Urinary bladder (tissue), 4 donors: ENCODE measurements at regions not wholly inside any gene's neighbourhood (a gene's known extent, or its start where the extent isn't known, plus 50 kb on each side); places are given as distances from the start of the nearest gene placed in this dataset. TPM values are rescaled to one million over a fixed set of nuclear protein-coding genes. Genes with fewer than 3 reads are reported as not detected.

Source experiments
- DNase-seq: peaks from one replicate; pipeline ENCODE4 v3.0.0-alpha.2; 2015; ENCODE audit errors: extremely low spot score
- H3K27ac ChIP-seq: one replicate; pipeline ENCODE4 v1.5.1; 2013; ENCODE audit warnings: low read depth, mild to moderate bottlenecking, moderate library complexity
- H3K36me3 ChIP-seq: one replicate; pipeline ENCODE4 v1.6.1; 2013; ENCODE audit warnings: mild to moderate bottlenecking, moderate library complexity; ENCODE audit not compliant: insufficient read depth
- H3K4me1 ChIP-seq: one replicate; pipeline ENCODE4 v1.6.1; 2013; ENCODE audit warnings: mild to moderate bottlenecking, moderate library complexity; ENCODE audit not compliant: insufficient read depth
- H3K4me3 ChIP-seq: one replicate; pipeline ENCODE4 v1.5.1; 2013; ENCODE audit warnings: low read depth, low read length
- WGBS: extraction: QIAGEN DNeasy Blood & Tissue Kit; methylation state at CpG from one replicate; pipeline ENCODE4 v1.1.7; 2013; 5-methylcytosine and 5-hydroxymethylcytosine counted together
- small RNA-seq: library from RNA; depleted of rRNA; stranded (forward); fragments of <200 nt; gene quantifications from one replicate; pipeline ENCODE3, GENCODE V24; 2014
- donor health status: healthy with polysubstance abuse.
- donor health status: healthy.

DNA sequence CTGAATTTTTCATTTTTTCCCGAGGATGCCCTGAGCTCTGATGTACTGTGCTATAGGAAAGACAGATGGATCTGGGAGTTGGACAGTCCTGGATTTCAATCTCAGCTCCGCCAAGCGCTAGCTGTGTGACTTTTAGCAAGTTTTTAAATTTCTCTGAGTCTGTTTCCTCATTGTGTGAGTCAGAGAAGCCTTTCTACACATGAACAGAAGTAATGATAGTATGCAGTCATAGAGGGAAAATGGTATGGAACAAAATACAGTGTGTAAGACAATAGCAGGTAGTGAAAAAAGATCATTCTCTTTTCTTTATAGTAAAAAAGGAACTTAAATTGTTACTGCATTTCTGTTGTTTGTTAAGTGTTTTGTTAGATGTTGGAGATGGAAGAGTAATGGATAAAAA, 52.4 kb upstream of the PPM1B start:
- Histone ChIP-seq H3K4me3 (no peak overlapping the region), H3K27ac (no peak overlapping the region), H3K36me3 (no peaks in the 10 kb centered on the region), H3K4me1 (no peaks in the 10 kb centered on the region)
- no peak for DNase-seq
- 90% methylated on average over 3 of the region's 3 CpGs for WGBS

DNA sequence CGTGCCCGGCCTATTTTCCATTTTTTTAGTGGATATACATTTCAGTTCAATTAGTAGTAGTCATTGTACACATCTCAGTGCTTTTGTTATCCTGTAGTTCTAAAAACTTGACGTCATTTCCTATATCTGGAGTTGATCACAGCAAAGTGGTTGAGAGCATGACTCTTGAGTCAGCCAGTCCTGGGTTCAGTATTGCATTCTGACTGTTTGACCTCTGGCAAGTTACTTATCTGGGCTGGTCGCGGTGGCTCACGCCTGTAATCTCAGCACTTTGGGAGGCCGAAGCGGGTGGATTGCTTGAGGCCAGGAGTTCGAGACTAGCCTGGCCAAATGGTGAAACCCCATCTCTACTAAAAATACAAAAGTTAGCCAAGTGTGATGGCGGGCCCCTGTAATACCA, 50.4 kb upstream of the PPM1B start:
- 91% methylated on average over 10 of the region's 10 CpGs for WGBS
- Histone ChIP-seq H3K27ac (no peak overlapping the region), H3K4me1 (no peaks in the 10 kb centered on the region), H3K36me3 (no peaks in the 10 kb centered on the region), H3K4me3 (no peak overlapping the region)
- no peak for DNase-seq

Small RNA genes in the stretch of these regions (small RNA-seq; reads per million reads assigned to genes)
- gene AC019129.1, result not detected
